Mucosa of descending colon (tissue), 3 donors: ENCODE measurements at regions not wholly inside any gene's neighbourhood (a gene's known extent, or its start where the extent isn't known, plus 50 kb on each side); places are given as distances from the start of the nearest gene placed in this dataset.

Experiments used
- ATAC-seq: fragments of 200-7000 bp; cut with Tn5 transposase; one replicate; pipeline ENCODE4 v1.9.1; 2020; ENCODE audit warnings: mild to moderate bottlenecking, moderate library complexity
- DNase-seq, 3 donors: peaks; one replicate each; pipeline ENCODE4 v3.0.0-alpha.2; 2020
- H3K36me3 ChIP-seq: fragments of 200-600 bp; one replicate; pipeline ENCODE4 v1.8.0; 2021; ENCODE audit warnings: low read depth, mild to moderate bottlenecking
- H3K4me1 ChIP-seq: fragments of 200-600 bp; one replicate; pipeline ENCODE4 v1.8.0; 2021; ENCODE audit warnings: low read depth, mild to moderate bottlenecking
- H3K4me3 ChIP-seq: fragments of 200-600 bp; one replicate; pipeline ENCODE4 v1.8.0; 2021; ENCODE audit warnings: mild to moderate bottlenecking
- H3K9me3 ChIP-seq: fragments of 200-600 bp; one replicate; pipeline ENCODE4 v1.8.0; 2021; ENCODE audit warnings: mild to moderate bottlenecking
- CTCF ChIP-seq: fragments of 200-600 bp; IDR thresholded peaks from one replicate; pipeline ENCODE4 v1.8.0; 2022; ENCODE audit warnings: antibody characterized with exemption, mild to moderate bottlenecking
- intact Hi-C, 2 donors: fragments of 100-400 bp; cut with DNase I in 1 of 2; cut with micrococcal nuclease in 1 of 2; formaldehyde crosslinking; loops; one replicate each; pipeline versions ENCODE4 v1.11.0 to v1.11.1; 2022; cut with DNase I, micrococcal nuclease
- donor health status: DM: no; HTN: no; CAD: no; lungs with moderate emphysema.
- donor health status: DM: no; HTN: no; CAD: no.
- donor health status: DM: no; HTN: yes; CAD: no.

- no peak for TF ChIP-seq CTCF
- no peaks in the 10 kb centered on the region for H3K9me3 ChIP-seq
- no peaks in the 10 kb centered on the region for H3K36me3 ChIP-seq
- intact Hi-C loops, result no loop called here
- DNase-seq (no peak), ATAC-seq (no peak)
- no peaks in the 10 kb centered on the region for H3K4me1 ChIP-seq
- H3K4me3 ChIP-seq, result no peak overlapping the region
Measured at GRCh38 chr6:99092461-99092860, 144.7 kb upstream of the FBXL4 start.

- Histone ChIP-seq H3K36me3 (no peaks in the 10 kb centered on the region), H3K4me1 (no peaks in the 10 kb centered on the region), H3K9me3 (no peaks in the 10 kb centered on the region), H3K4me3 (no peak overlapping the region)
- intact Hi-C loops, result no loop called here
- TF ChIP-seq CTCF, result no peak
- no peak for DNase-seq
- ATAC-seq, result no peak
Measured at GRCh38 chr6:99091985-99092384, 144.2 kb upstream of the FBXL4 start.

GRCh38 chr6:99080191-99080590 is 132.4 kb upstream of the FBXL4 start:
- no peak for TF ChIP-seq CTCF
- Histone ChIP-seq H3K4me3 (no peak overlapping the region), H3K4me1 (no peaks in the 10 kb centered on the region), H3K9me3 (no peaks in the 10 kb centered on the region), H3K36me3 (no peaks in the 10 kb centered on the region)
- intact Hi-C loops, result no loop called here
- DNase-seq (no peak), ATAC-seq (no peak)

- intact Hi-C loops, result no loop called here
- ATAC-seq, result no peak
Measured at GRCh38 chr6:99079058-99079457, 131.3 kb upstream of the FBXL4 start.

GRCh38 chr6:99073223-99073622 is 125.5 kb upstream of the FBXL4 start:
- intact Hi-C loops, result no loop called here

More at GRCh38 chr6:99079058-99079457, 131.3 kb upstream of the FBXL4 start:
- TF ChIP-seq CTCF, result no peak
- Histone ChIP-seq H3K36me3 (no peaks in the 10 kb centered on the region), H3K9me3 (no peaks in the 10 kb centered on the region), H3K4me3 (no peak overlapping the region), H3K4me1 (no peaks in the 10 kb centered on the region)
- no peak for DNase-seq

More at GRCh38 chr6:99073223-99073622, 125.5 kb upstream of the FBXL4 start:
- Histone ChIP-seq H3K36me3 (no peaks in the 10 kb centered on the region), H3K4me3 (no peak overlapping the region), H3K9me3 (no peaks in the 10 kb centered on the region), H3K4me1 (no peaks in the 10 kb centered on the region)
- ATAC-seq (no peak), DNase-seq (no peak)
- no peak for TF ChIP-seq CTCF
